ENCODE measurements at regions not wholly inside any gene's neighbourhood (a gene's known extent, or its start where the extent isn't known, plus 50 kb on each side); places are given as distances from the start of the nearest gene placed in this dataset.

DNA sequence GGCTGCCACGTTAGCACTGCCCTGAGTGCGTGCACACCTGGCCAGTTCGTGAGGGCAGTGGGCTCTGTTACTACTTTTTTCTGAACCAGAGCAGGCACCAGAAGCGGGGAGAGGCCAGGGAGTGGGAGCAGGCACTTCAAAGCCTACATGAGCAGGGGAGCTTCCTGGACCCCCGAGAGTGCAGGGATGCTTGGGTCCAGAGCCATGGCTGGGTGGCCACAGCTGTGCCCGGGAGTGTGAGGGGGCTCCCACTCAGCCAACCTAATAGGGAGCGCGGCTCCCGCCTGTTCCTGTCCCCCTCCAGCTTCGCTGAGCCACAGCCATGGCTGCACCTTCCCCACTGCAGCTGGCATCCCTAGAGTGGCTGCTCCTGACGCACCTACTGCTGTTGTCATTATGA lies 1423.3 kb downstream of the SI start:
- Histone ChIP-seq H3K27ac (no peak overlapping the region), H3K4me1 (no peaks in the 10 kb centered on the region), H3K9me3 (peaks cover 0 to 6% (median 0%) of the 10 kb centered on the region in 12 donors), H3K27me3 (no peaks in the 10 kb centered on the region), H3K36me3 (no peaks in the 10 kb centered on the region), H3K4me3 (no peak overlapping the region)
- DNase-seq (peak in 1 of 5 donors; percentile 48), ATAC-seq (no peak)
- TF ChIP-seq, protein P1, sequence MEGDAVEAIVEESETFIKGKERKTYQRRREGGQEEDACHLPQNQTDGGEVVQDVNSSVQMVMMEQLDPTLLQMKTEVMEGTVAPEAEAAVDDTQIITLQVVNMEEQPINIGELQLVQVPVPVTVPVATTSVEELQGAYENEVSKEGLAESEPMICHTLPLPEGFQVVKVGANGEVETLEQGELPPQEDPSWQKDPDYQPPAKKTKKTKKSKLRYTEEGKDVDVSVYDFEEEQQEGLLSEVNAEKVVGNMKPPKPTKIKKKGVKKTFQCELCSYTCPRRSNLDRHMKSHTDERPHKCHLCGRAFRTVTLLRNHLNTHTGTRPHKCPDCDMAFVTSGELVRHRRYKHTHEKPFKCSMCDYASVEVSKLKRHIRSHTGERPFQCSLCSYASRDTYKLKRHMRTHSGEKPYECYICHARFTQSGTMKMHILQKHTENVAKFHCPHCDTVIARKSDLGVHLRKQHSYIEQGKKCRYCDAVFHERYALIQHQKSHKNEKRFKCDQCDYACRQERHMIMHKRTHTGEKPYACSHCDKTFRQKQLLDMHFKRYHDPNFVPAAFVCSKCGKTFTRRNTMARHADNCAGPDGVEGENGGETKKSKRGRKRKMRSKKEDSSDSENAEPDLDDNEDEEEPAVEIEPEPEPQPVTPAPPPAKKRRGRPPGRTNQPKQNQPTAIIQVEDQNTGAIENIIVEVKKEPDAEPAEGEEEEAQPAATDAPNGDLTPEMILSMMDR (IDR thresholded peaks at IDR 0.05) = no peak
- no peak for TF ChIP-seq POLR2A (IDR thresholded peaks at IDR 0.05)
- intact Hi-C loops (cut with DNase I) = no loop called here
- WGBS, 4 donors = 87 to 91% (median 90%) methylated on average over 11 of the region's 11 CpGs

DNA sequence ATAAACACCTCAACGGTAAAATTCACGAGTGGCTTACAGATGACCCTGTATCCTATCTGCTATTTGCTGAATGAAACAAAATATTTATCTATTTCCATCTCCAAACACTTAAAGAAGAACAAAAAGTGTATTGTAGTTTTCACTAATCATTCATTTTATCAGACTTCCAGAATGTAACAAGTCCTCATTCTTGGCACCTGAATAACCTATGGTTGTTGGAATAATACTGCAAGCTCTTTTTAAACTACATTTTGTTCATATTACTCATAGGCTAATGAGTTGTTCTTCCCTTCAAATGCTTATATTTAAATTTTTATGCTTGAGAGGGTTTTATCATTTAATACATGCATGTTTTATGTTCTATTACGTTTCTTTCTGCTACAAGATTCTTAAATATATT lies 1434.1 kb downstream of the SI start:
- Histone ChIP-seq H3K27ac (no peak overlapping the region), H3K9me3 (peaks cover 0 to 20% (median 0%) of the 10 kb centered on the region in 12 donors), H3K36me3 (no peaks in the 10 kb centered on the region), H3K4me3 (no peak overlapping the region), H3K4me1 (no peaks in the 10 kb centered on the region), H3K27me3 (no peaks in the 10 kb centered on the region)
- TF ChIP-seq POLR2A (IDR thresholded peaks at IDR 0.05) = no peak
- TF ChIP-seq, protein P1 (IDR thresholded peaks at IDR 0.05) = no peak
- intact Hi-C loops (cut with DNase I) = no loop called here
- DNase-seq = no peak
- WGBS, 4 donors = 53 to 69% (median 59%) methylated on average over 3 of the region's 3 CpGs
- ATAC-seq = no peak

DNA sequence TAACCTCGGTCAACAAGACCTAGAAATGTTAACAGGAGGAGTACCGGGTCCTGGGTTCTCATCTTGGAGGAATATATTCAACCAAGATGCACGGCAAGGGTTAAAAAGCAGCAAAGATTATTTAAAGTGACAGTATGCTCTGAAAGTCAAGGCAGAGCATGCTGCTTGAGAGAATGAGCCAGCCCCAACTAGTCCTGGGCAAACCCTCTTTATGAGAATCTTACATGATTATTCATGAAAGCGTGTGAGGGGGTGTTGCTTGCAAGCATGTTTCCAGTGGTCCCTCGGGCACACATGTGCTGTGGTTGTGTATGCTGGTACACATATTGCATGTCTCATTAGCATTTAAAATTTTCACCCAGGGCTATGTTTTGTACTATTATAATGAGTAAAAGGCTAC lies 1445.6 kb downstream of the SI start:
- TF ChIP-seq, protein P1 (IDR thresholded peaks at IDR 0.05) = no peak
- TF ChIP-seq POLR2A (IDR thresholded peaks at IDR 0.05) = no peak
- Histone ChIP-seq H3K27me3 (no peaks in the 10 kb centered on the region), H3K4me3 (no peak overlapping the region), H3K36me3 (no peaks in the 10 kb centered on the region), H3K9me3 (peaks cover 0 to 5% (median 0%) of the 10 kb centered on the region in 12 donors), H3K27ac (no peak overlapping the region), H3K4me1 (no peaks in the 10 kb centered on the region)
- 65 to 67% (median 65%) methylated on average over 5 of the region's 5 CpGs for WGBS, 4 donors
- ATAC-seq (no peak), DNase-seq (no peak)
- intact Hi-C loops (cut with DNase I) = no loop called here

DNA sequence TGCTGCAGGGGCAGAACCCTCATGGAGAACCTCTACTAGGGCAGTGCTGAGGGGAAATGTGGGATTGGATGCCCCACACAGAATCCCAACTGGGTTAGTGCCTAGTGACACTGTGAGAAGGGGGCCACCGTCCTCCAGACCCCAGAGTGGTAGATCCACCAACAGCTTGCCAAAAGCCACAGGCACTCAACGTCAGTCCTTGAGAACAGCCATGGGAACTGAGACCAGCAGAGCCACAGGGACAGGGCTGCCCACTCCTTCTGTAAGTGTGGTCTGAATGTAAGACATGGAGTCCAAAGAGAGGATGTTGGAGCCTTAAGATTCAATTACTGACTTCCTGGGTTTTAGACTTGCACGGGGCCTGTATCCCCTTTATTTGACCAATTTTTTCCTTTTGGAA lies 1451.5 kb downstream of the SI start:
- H3K27me3 ChIP-seq = no peaks in the 10 kb centered on the region
- DNase-seq (no peak), ATAC-seq (no peak)
- H3K4me3 ChIP-seq = no peak overlapping the region
- intact Hi-C loops (cut with DNase I) = loop anchor here in 1 of 10 donors (10.0 kb wide), 1 partner anchor 1712 kb away; no protein-coding TSS in a partner anchor
- TF ChIP-seq, protein P1 (IDR thresholded peaks at IDR 0.05) = no peak
- no peak for TF ChIP-seq POLR2A (IDR thresholded peaks at IDR 0.05)
- WGBS, 4 donors = 78 to 92% (median 88%) methylated on average over 2 to 3 of the region's 3 CpGs
- H3K36me3 ChIP-seq = no peaks in the 10 kb centered on the region
- H3K4me1 ChIP-seq = no peaks in the 10 kb centered on the region
- no peaks in the 10 kb centered on the region for H3K9me3 ChIP-seq
- no peak overlapping the region for H3K27ac ChIP-seq

Measured in heart left ventricle (tissue), 16 donors.